Esophagus muscularis mucosa (tissue), 4 donors: ENCODE measurements at regions not wholly inside any gene's neighbourhood (a gene's known extent, or its start where the extent isn't known, plus 50 kb on each side); places are given as distances from the start of the nearest gene placed in this dataset.

ENCODE experiments used
- DNase-seq: peaks from one replicate; pipeline ENCODE4 v3.0.0-alpha.2; 2017; ENCODE audit errors: extremely low spot score
- H3K27ac ChIP-seq, 4 donors: fragments of 200-600 bp; sonication (generic); replicated peaks in 1 of 4; 1 replicate in 3 of 4; 2 replicates in 1 of 4; pipeline ENCODE4 v1.5.1; 2016 to 2019; ENCODE audit warnings: mild to moderate bottlenecking in 1 of 4
- H3K27me3 ChIP-seq, 4 donors: fragments of 200-600 bp; sonication (generic); one replicate each; pipeline versions ENCODE4 v1.5.1 to v1.6.0; 2016 to 2019
- H3K36me3 ChIP-seq, 4 donors: fragments of 200-600 bp; sonication (generic); one replicate each; pipeline ENCODE4 v1.5.1; 2016 to 2019
- H3K4me1 ChIP-seq, 4 donors: fragments of 200-600 bp; sonication (generic); one replicate each; pipeline ENCODE4 v1.5.1; 2016 to 2019
- H3K4me3 ChIP-seq, 4 donors: fragments of 200-600 bp; sonication (generic); 1 replicate in 2 of 4; 2 replicates in 2 of 4; pipeline ENCODE4 v1.5.1; 2016 to 2019; ENCODE audit warnings: mild to moderate bottlenecking in 4 of 4, moderate library complexity in 1 of 4
- H3K9me3 ChIP-seq, 4 donors: fragments of 200-600 bp; sonication (generic); 1 replicate in 3 of 4; 2 replicates in 1 of 4; pipeline ENCODE4 v1.5.1; 2016 to 2019
- EP300 ChIP-seq: sonication (generic); formaldehyde crosslinking; IDR thresholded peaks from one replicate; pipeline ENCODE4 v1.6.1; 2017; ENCODE audit warnings: antibody characterized with exemption
- POLR2A ChIP-seq: fragments of 450-650 bp; IDR thresholded peaks from one replicate; pipeline ENCODE4 v1.6.1; 2017; ENCODE audit warnings: antibody characterized with exemption, moderate library complexity, mild to moderate bottlenecking, low read depth
- POLR2AphosphoS5 ChIP-seq, 2 donors: sonication (generic); formaldehyde crosslinking; IDR thresholded peaks; one replicate each; pipeline ENCODE4 v1.6.1; 2017; ENCODE audit warnings: antibody characterized with exemption in 2 of 2
- WGBS: methylation state at CpG from one replicate; pipeline ENCODE4 v1.1.5; 2018; 5-methylcytosine and 5-hydroxymethylcytosine counted together
- intact Hi-C: fragments of 100-400 bp; cut with DNase I; formaldehyde crosslinking; loops from one replicate; pipeline ENCODE4 v1.15.1; 2023
- TF ChIP-seq, protein P1 (sequence below), 3 experiments: fragments of 200-600 bp in 2 of 3; fragments of 450-650 bp in 1 of 3; sonication (generic) in 2 of 3; IDR thresholded peaks; one replicate each; pipeline ENCODE4 v1.5.1; 2017 to 2019; ENCODE audit warnings: antibody characterized with exemption in 3 of 3, mild to moderate bottlenecking in 2 of 3, moderate library complexity in 1 of 3

- no peaks in the 10 kb centered on the region for H3K27me3 ChIP-seq
- TF ChIP-seq, protein P1, sequence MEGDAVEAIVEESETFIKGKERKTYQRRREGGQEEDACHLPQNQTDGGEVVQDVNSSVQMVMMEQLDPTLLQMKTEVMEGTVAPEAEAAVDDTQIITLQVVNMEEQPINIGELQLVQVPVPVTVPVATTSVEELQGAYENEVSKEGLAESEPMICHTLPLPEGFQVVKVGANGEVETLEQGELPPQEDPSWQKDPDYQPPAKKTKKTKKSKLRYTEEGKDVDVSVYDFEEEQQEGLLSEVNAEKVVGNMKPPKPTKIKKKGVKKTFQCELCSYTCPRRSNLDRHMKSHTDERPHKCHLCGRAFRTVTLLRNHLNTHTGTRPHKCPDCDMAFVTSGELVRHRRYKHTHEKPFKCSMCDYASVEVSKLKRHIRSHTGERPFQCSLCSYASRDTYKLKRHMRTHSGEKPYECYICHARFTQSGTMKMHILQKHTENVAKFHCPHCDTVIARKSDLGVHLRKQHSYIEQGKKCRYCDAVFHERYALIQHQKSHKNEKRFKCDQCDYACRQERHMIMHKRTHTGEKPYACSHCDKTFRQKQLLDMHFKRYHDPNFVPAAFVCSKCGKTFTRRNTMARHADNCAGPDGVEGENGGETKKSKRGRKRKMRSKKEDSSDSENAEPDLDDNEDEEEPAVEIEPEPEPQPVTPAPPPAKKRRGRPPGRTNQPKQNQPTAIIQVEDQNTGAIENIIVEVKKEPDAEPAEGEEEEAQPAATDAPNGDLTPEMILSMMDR (IDR thresholded peaks at IDR 0.05) = no peak
- TF ChIP-seq EP300 (no peak), POLR2A (no peak), POLR2AphosphoS5 (IDR thresholded peaks at IDR 0.05) (no peak)
- H3K36me3 ChIP-seq = no peaks in the 10 kb centered on the region
- intact Hi-C loops = no loop called here
- H3K4me1 ChIP-seq = no peaks in the 10 kb centered on the region
- H3K27ac ChIP-seq = no peak overlapping the region
- no peak for DNase-seq
- no peak overlapping the region for H3K4me3 ChIP-seq
- WGBS = 66% methylated on average over 2 of the region's 2 CpGs
- H3K9me3 ChIP-seq = no peaks in the 10 kb centered on the region
These were observed 876.9 kb upstream of the RAG2 start for GRCh38 chr11:37474889-37475288.

GRCh38 chr11:37468344-37468743 lies 870.3 kb upstream of the RAG2 start:
- DNase-seq = no peak
- WGBS = 83% methylated on average over 4 of the region's 4 CpGs
- H3K9me3 ChIP-seq = no peaks in the 10 kb centered on the region
- H3K36me3 ChIP-seq = no peaks in the 10 kb centered on the region
- no peak overlapping the region for H3K4me3 ChIP-seq
- intact Hi-C loops = no loop called here
- no peaks in the 10 kb centered on the region for H3K27me3 ChIP-seq
- H3K27ac ChIP-seq = no peak overlapping the region
- H3K4me1 ChIP-seq = no peaks in the 10 kb centered on the region
- no peak for TF ChIP-seq POLR2AphosphoS5 (IDR thresholded peaks at IDR 0.05)
- TF ChIP-seq, protein P1 (IDR thresholded peaks at IDR 0.05) = no peak
- no peak for TF ChIP-seq EP300
- TF ChIP-seq POLR2A = no peak

- H3K9me3 ChIP-seq = no peaks in the 10 kb centered on the region
- no peaks in the 10 kb centered on the region for H3K27me3 ChIP-seq
- no peaks in the 10 kb centered on the region for H3K36me3 ChIP-seq
- no peak overlapping the region for H3K4me3 ChIP-seq
- no peaks in the 10 kb centered on the region for H3K4me1 ChIP-seq
- H3K27ac ChIP-seq = no peak overlapping the region
- intact Hi-C loops = no loop called here
- DNase-seq = no peak
- TF ChIP-seq EP300 (no peak), POLR2A (no peak), POLR2AphosphoS5 (IDR thresholded peaks at IDR 0.05) (no peak)
- TF ChIP-seq, protein P1 (IDR thresholded peaks at IDR 0.05) = no peak
These were observed 867.2 kb upstream of the RAG2 start for GRCh38 chr11:37465221-37465620.

GRCh38 chr11:37459456-37459855 lies 861.4 kb upstream of the RAG2 start:
- Histone ChIP-seq H3K4me3 (no peak overlapping the region), H3K4me1 (no peaks in the 10 kb centered on the region), H3K9me3 (no peaks in the 10 kb centered on the region), H3K36me3 (no peaks in the 10 kb centered on the region), H3K27me3 (no peaks in the 10 kb centered on the region), H3K27ac (no peak overlapping the region)
- 94% methylated on average over 2 of the region's 2 CpGs for WGBS
- DNase-seq = no peak
- intact Hi-C loops = no loop called here
- no peak for TF ChIP-seq EP300
- TF ChIP-seq POLR2AphosphoS5 (IDR thresholded peaks at IDR 0.05) = no peak
- TF ChIP-seq POLR2A = no peak
- TF ChIP-seq, protein P1 (IDR thresholded peaks at IDR 0.05) = no peak

DNA sequence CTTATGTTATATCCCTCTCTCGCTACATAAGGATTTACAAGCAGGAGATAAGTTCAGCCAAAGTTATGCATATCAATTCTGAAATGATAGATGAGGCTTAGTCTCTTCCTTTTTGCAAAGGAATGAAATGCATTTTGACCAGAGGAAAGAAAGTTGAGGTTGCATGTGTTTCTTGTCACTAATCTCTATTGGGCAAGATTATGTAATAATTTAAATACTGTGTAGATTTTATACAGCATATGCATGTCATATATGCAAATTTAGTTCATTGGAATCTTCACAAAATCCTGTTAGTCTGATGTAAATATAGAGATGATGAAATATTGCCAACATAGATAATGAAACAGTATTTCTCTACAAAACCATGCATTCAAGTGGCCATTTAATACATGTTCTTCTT lies 858.7 kb upstream of the RAG2 start:
- TF ChIP-seq EP300 (no peak), POLR2AphosphoS5 (IDR thresholded peaks at IDR 0.05) (no peak), POLR2A (no peak)
- TF ChIP-seq, protein P1 (IDR thresholded peaks at IDR 0.05) = no peak

More for the DNA sequence above, 858.7 kb upstream of the RAG2 start:
- H3K27ac ChIP-seq = no peak overlapping the region
- no peaks in the 10 kb centered on the region for H3K36me3 ChIP-seq
- DNase-seq = no peak
- intact Hi-C loops = no loop called here
- H3K4me1 ChIP-seq = peaks cover 0 to 6% (median under 1%) of the 10 kb centered on the region in 4 donors
- WGBS = 55% methylated on average over 1 of the region's 1 CpG
- no peaks in the 10 kb centered on the region for H3K9me3 ChIP-seq
- no peak overlapping the region for H3K4me3 ChIP-seq
- no peaks in the 10 kb centered on the region for H3K27me3 ChIP-seq
